ENCODE measurements at regions not wholly inside any gene's neighbourhood (a gene's known extent, or its start where the extent isn't known, plus 50 kb on each side); places are given as distances from the start of the nearest gene placed in this dataset.

DNA sequence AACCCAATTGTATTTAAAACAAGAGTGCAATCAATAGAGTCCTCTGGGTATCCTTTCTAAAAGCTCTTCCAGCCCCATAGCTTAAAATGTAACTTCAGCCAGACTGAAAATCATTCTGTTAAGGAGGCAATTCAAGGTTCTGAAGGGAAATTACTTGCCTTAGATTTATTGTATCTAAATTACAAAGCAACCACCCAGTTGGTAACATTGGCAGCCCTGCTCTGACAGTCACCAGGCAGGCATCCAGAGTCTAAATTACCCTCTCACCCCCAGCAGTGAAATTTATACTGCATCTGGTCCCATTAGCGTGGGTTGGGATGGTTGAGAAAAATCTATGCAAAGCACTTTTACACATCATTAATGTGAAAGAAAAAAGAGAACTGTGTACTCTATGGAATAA lies 514.7 kb downstream of the MTRR start (continued):
- TF ChIP-seq PHF8 (conservative IDR thresholded peaks at IDR 0.05; ENCODE audit: low read depth, low read length) (no peak), BCL11A (IDR thresholded peaks at IDR 0.05; ENCODE audit: low read depth in 2 of 2, low read length in 2 of 2) (no peak), TAF7 (optimal IDR thresholded peaks at IDR 0.05; ENCODE audit: borderline replicate concordance, low read depth, low read length) (no peak), ZNF274 (IDR thresholded peaks at IDR 0.05; ENCODE audit: borderline replicate concordance, extremely low read depth, low read length) (no peak)

Data from H1 (cell line).